22Rv1 (cell line): ENCODE measurements at regions not wholly inside any gene's neighbourhood (a gene's known extent, or its start where the extent isn't known, plus 50 kb on each side); places are given as distances from the start of the nearest gene placed in this dataset.

Experiments
- H3K27ac ChIP-seq: fragments of 450-650 bp; 2 replicates; pipeline ENCODE4 v1.5.1; 2017
- CTCF ChIP-seq: fragments of 450-650 bp; IDR thresholded peaks from 2 replicates; pipeline ENCODE4 v1.5.1; 2017; ENCODE audit warnings: mild to moderate bottlenecking
- ZFX ChIP-seq: fragments of 450-650 bp; IDR thresholded peaks from 2 replicates; pipeline ENCODE4 v1.6.1; 2017; ENCODE audit warnings: antibody characterized with exemption, borderline replicate concordance

GRCh38 chr15:72978223-72978622, 74.0 kb upstream of the NEO1 start:
- no peak overlapping the region for H3K27ac ChIP-seq
- TF ChIP-seq CTCF: no peak
- TF ChIP-seq ZFX: no peak

DNA sequence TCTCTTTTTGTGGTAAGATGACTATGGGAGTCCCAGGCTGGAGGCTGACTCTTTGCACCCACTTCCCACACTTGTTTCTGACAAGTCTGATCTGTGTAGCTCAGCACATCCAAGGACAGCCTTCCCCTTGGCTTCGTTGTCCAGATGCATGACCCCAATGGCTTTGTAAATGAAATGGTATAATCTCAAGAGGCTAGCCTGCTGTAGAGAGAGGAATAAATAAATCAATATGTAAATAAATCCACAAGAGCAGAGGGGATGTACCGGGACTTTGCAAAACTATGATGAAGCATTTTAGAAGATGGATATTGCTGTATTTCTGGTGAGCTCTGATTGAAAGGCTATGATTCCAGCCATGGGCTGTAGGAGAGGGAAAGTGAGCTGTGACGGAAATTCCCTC, 79.9 kb upstream of the NEO1 start:
- no peak overlapping the region for H3K27ac ChIP-seq
- TF ChIP-seq ZFX (no peak), CTCF (no peak)

DNA sequence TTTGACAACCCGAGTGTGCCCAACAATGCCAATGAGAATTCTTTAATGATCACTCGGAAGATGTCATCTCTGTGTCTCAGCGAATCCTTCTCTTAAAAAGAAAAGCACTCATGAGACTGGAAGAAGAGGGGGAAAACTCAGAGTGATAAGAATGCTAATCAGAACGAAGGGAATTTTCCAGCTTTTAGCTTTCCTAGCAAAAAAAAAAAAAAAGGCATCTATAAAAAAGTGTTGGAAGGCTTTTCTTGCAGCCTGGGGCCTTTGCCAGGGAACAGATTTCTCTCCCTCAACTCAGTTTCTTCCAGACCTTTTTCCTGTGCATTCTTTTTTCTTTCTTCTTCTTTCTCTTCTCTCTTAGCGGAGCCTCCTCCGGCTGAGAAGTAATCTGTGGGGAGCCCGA, 80.5 kb upstream of the NEO1 start:
- H3K27ac ChIP-seq: no peak overlapping the region
- TF ChIP-seq ZFX (no peak), CTCF (no peak)

DNA sequence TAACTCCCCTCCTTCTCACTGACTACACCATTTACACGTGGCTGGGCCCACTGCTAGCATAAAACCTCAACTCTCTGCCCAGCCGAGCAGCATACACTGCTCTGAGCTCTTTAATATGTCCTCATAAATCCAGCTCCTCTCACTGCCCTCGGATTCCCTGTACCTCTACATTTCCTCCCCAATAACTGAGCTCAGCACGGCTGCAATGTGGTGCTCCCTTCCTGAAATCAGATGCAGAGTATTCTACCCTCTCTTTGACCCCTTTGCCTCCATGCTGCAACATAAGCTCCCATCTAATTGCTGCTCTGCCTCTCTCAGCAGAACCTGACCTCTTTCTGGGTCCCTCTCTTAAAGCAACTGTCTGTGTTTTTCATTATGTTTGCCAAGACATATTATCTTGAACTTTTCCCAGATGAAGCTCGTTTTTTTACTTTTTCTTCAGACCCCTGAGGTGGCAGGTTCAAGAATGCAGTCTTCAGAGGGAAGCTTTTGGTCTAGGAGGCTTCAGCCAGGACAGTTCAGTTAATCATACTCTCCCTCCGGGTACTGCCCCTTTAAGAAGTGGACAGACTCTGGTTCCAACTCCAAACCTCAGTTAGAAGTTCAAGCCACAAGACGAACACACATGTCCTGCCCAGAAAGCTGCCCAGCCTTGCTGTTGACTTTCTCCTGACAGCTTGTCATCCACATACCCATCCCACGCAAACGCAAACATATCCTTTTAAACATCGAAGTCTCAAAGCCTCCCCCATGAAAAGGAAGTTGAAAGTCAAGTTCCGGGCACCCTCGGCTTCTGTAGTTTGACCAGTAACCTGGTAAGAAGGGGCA, 81.1 kb upstream of the NEO1 start:
- no peak overlapping the region for H3K27ac ChIP-seq
- TF ChIP-seq ZFX (no peak), CTCF (no peak)

- TF ChIP-seq CTCF (no peak), ZFX (no peak)
- no peak overlapping the region for H3K27ac ChIP-seq
Measured at GRCh38 chr15:72968531-72968922, 83.7 kb upstream of the NEO1 start.

- H3K27ac ChIP-seq: no peak overlapping the region
- no peak for TF ChIP-seq CTCF
- no peak for TF ChIP-seq ZFX
Measured at GRCh38 chr15:72967811-72968530, 84.3 kb upstream of the NEO1 start.

DNA sequence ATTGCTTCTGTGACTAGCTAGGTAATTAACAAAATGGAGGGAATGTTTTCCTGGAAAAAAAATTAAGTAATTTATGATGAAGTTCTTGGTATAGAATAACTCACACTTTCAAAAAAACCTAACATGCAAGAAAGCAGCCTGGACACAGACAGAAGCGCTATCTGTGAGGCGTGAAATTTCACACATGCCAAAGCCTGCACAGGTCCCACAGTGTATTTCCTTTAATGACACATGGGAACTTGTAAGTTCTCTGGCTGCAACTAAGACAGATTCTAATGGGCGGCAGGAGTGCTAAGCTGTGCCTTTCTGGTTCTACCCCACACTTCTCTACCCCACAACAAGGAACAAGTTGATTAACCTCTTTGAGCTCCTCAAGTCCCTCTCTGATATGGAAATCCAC, 84.9 kb upstream of the NEO1 start:
- no peak overlapping the region for H3K27ac ChIP-seq
- TF ChIP-seq ZFX (no peak), CTCF (no peak)
